GM12878 (cell line): ENCODE measurements at regions not wholly inside any gene's neighbourhood (a gene's known extent, or its start where the extent isn't known, plus 50 kb on each side); places are given as distances from the start of the nearest gene placed in this dataset.

Source experiments
- ATAC-seq: fragments of 200-7000 bp; cut with Tn5 transposase; 3 replicates; pipeline ENCODE4 v1.9.1; 2020; ENCODE audit warnings: mild to moderate bottlenecking, moderate library complexity
- BruUV-seq: library from RNA; stranded (reverse); fragments of 400-500 nt; replicated peaks from 2 replicates; lab custom pipeline; 2021; lab: Mats Ljungman, UMichigan
- CTCF ChIA-PET: fragments of 300-600 bp; sonication (Branson Sonifier 250); formaldehyde crosslinking; extraction: SDS; loops from one replicate; lab custom pipeline; 2021; ENCODE audit warnings: inconsistent platforms; lab: Yijun Ruan, JAX
- POLR2A ChIA-PET: fragments of 350-600 bp; formaldehyde crosslinking; extraction: SDS; loops from one replicate; lab custom pipeline; 2021; ENCODE audit warnings: inconsistent platforms; lab: Charles Lee
- RAD21 ChIA-PET: fragments of 300-600 bp; sonication (Branson Sonifier 250); formaldehyde crosslinking; loops from one replicate; lab custom pipeline; 2023; ENCODE audit warnings: antibody characterized with exemption; ENCODE audit not compliant: unreplicated experiment; lab: Charles Lee
- SMC1A ChIA-PET: fragments of 300-600 bp; sonication (Branson Sonifier 250); formaldehyde crosslinking; loops from one replicate; lab custom pipeline; 2023; ENCODE audit not compliant: unreplicated experiment, uncharacterized antibody; lab: Charles Lee
- DNase-seq: peaks from one replicate; pipeline ENCODE4 v3.0.0-alpha.2; 2011; ENCODE audit warnings: low read depth, low spot score
- FAIRE-seq: peaks from 3 replicates; lab custom pipeline; 2011; peaks lifted over from hg19 to GRCh38; lab: Jason Lieb, UNC
- H2AFZ ChIP-seq: 2 replicates; pipeline ENCODE4 v1.6.0; 2011; ENCODE audit warnings: low read depth, low read length, control low read depth; ENCODE audit not compliant: control insufficient read depth
- H3K27ac ChIP-seq: 2 replicates; pipeline ENCODE4 v1.5.1; 2011; ENCODE audit warnings: control low read depth; ENCODE audit not compliant: control insufficient read depth, insufficient read depth
- H3K27me3 ChIP-seq, 2 experiments: replicated peaks in 1 of 2; 2 replicates each; pipeline versions ENCODE4 v1.6.0 to v1.6.1; 2011; ENCODE audit warnings: low read length in 1 of 2; ENCODE audit not compliant: control insufficient read depth in 2 of 2, insufficient read depth in 2 of 2
- H3K36me3 ChIP-seq, 2 experiments: 2 replicates each; pipeline ENCODE4 v1.5.1; 2011; ENCODE audit warnings: low read length in 1 of 2; ENCODE audit not compliant: control insufficient read depth in 2 of 2, insufficient read depth in 2 of 2
- H3K4me1 ChIP-seq: 2 replicates; pipeline ENCODE4 v1.6.1; 2011; ENCODE audit warnings: mild to moderate bottlenecking, low read length, moderate library complexity, mixed read lengths; ENCODE audit not compliant: control insufficient read depth, insufficient read depth
- H3K4me2 ChIP-seq: 2 replicates; pipeline ENCODE4 v1.6.0; 2011; ENCODE audit warnings: control low read depth; ENCODE audit not compliant: control insufficient read depth, insufficient read depth
- H3K4me3 ChIP-seq: fragments of 200-600 bp; sonication (generic); 2 replicates; pipeline ENCODE4 v1.5.1; 2016
- H3K79me2 ChIP-seq: 2 replicates; pipeline ENCODE4 v1.6.0; 2011; ENCODE audit warnings: low read length; ENCODE audit not compliant: control insufficient read depth, insufficient read depth
- H3K9ac ChIP-seq: 2 replicates; pipeline ENCODE4 v1.8.0; 2011; ENCODE audit warnings: low read length, control low read depth, mixed read lengths; ENCODE audit not compliant: control insufficient read depth, insufficient read depth
- H3K9me3 ChIP-seq: replicated peaks from 3 replicates; pipeline ENCODE4 v1.5.1; 2011; ENCODE audit warnings: mild to moderate bottlenecking, low read length; ENCODE audit not compliant: control insufficient read depth, insufficient read depth
- H4K20me1 ChIP-seq: 2 replicates; pipeline ENCODE4 v1.6.0; 2011; ENCODE audit not compliant: control insufficient read depth, insufficient read depth
- BHLHE40 ChIP-seq, 2 experiments: fragments of 450-650 bp in 1 of 2; IDR thresholded peaks; 2 replicates each; pipeline ENCODE4 v1.6.1; 2011 to 2017; ENCODE audit warnings: low read depth in 2 of 2, borderline replicate concordance in 1 of 2, improper control_type of control experiment in 1 of 2, low read length in 1 of 2, mild to moderate bottlenecking in 1 of 2
- ESRRA ChIP-seq: IDR thresholded peaks from 2 replicates; pipeline ENCODE4 v1.6.1; 2012; ENCODE audit warnings: mild to moderate bottlenecking, low read length, improper control_type of control experiment
- FOXK2 ChIP-seq: fragments of 450-650 bp; IDR thresholded peaks from 2 replicates; pipeline ENCODE4 v1.6.1; 2017; ENCODE audit warnings: mild to moderate bottlenecking, moderate library complexity
- IKZF1 ChIP-seq: fragments of 450-650 bp; conservative IDR thresholded peaks from 2 replicates; pipeline ENCODE4 v1.6.1; 2017; ENCODE audit warnings: antibody characterized with exemption, mild to moderate bottlenecking
- MYB ChIP-seq: fragments of 150-350 bp; IDR thresholded peaks from 2 replicates; pipeline ENCODE4 v1.6.1; 2014; ENCODE audit warnings: mild to moderate bottlenecking, low read depth, low read length, borderline replicate concordance
- PAX5 ChIP-seq: IDR thresholded peaks from 2 replicates; pipeline ENCODE4 v1.6.1; 2011; ENCODE audit warnings: low read depth, low read length, borderline replicate concordance
- POU2F2 ChIP-seq: IDR thresholded peaks from 3 replicates; pipeline ENCODE4 v1.6.1; 2011; ENCODE audit warnings: low read depth, mild to moderate bottlenecking, low read length, borderline replicate concordance
- TBL1XR1 ChIP-seq: IDR thresholded peaks from 2 replicates; pipeline ENCODE4 v1.6.1; 2012; ENCODE audit warnings: low read depth, low read length, improper control_type of control experiment
- TCF12 ChIP-seq: IDR thresholded peaks from 2 replicates; pipeline ENCODE4 v1.6.1; 2011; ENCODE audit warnings: low read depth, mild to moderate bottlenecking, low read length
- ZBED1 ChIP-seq: IDR thresholded peaks from 2 replicates; pipeline ENCODE4 v1.6.1; 2016; ENCODE audit warnings: borderline replicate concordance
- ZNF384 ChIP-seq: IDR thresholded peaks from 2 replicates; pipeline ENCODE4 v1.6.1; 2012; ENCODE audit warnings: low read depth, mild to moderate bottlenecking, low read length, improper control_type of control experiment, borderline replicate concordance
- WGBS: methylation state at CpG from one replicate; pipeline ENCODE4 v1.1.6; 2016; ENCODE audit warnings: low lambda C conversion rate; ENCODE audit not compliant: insufficient replicate concordance, insufficient coverage; ENCODE audit errors: missing lambda C conversion rate; 5-methylcytosine and 5-hydroxymethylcytosine counted together
- in situ Hi-C: fragments of 300-500 bp; cut with MboI; formaldehyde crosslinking; loops from 9 replicates; pipeline ENCODE4 v1.14.3; 2018; ENCODE audit warnings: mixed read lengths
- intact Hi-C: fragments of 100-400 bp; cut with micrococcal nuclease; formaldehyde crosslinking; loops from one replicate; pipeline ENCODE4 v1.14.2; 2022; ENCODE audit not compliant: unreplicated experiment
- TF ChIP-seq, protein P1 (sequence below): fragments of 450-650 bp; formaldehyde crosslinking; IDR thresholded peaks from 2 replicates; pipeline ENCODE4 v1.4.0; 2022; ENCODE audit warnings: mild to moderate bottlenecking, moderate library complexity

DNA sequence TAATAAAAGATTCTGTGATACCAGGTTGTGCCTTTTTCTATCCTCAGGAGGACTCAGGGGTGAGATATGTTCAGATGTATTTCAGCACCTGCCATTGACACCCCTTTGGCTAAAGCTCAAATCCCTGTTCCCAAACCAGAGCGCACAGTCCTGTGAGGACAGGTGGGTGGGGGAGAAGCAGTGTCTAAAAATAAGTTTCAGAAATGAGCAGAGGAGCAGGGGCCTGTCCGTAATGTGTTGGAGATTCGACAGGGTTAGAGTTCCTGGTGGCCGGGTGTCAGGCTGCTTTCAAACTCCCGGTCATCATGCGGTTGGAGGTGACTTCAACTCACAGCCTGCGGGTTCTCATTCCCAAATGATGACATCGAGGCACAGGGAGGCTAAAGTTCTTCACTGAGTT, 211.5 kb downstream of the KLF6 start:
- ChIA-PET POLR2A (no interaction called here), SMC1A (no interaction called here), CTCF (no interaction called here), RAD21 (no interaction called here)
- no peak overlapping the region for H3K4me3 ChIP-seq
- intact Hi-C loops (no loop called here), in situ Hi-C loops (no loop called here)
- no peaks in the 10 kb centered on the region for H3K4me1 ChIP-seq
- no peak for ATAC-seq
- no peaks in the 10 kb centered on the region for H4K20me1 ChIP-seq
- H3K79me2 ChIP-seq, result no peaks in the 10 kb centered on the region
- H3K4me2 ChIP-seq, result no peak overlapping the region
- no TSS peak for BruUV-seq
- H2AFZ ChIP-seq, result no peak overlapping the region
- no peaks in the 10 kb centered on the region for H3K27me3 ChIP-seq
- H3K27ac ChIP-seq, result no peak overlapping the region
- 52% methylated on average over 8 of the region's 8 CpGs for WGBS
- no peaks in the 10 kb centered on the region for H3K9me3 ChIP-seq
- H3K36me3 ChIP-seq, result no peaks in the 10 kb centered on the region
- no peak for FAIRE-seq
- no peak for TF ChIP-seq TBL1XR1
- TF ChIP-seq BHLHE40 (IDR thresholded peaks at IDR 0.05; ENCODE audit: borderline replicate concordance in 1 of 2, low read depth in 2 of 2, low read length in 1 of 2), result no peak
- no peak for TF ChIP-seq MYB
- TF ChIP-seq TCF12, result no peak
- no peak for TF ChIP-seq IKZF1
- no peak for TF ChIP-seq ZNF384
- TF ChIP-seq ZBED1, result no peak
- TF ChIP-seq, all 136 proteins: peak for 0
- no peak for DNase-seq
- no peak overlapping the region for H3K9ac ChIP-seq

DNA sequence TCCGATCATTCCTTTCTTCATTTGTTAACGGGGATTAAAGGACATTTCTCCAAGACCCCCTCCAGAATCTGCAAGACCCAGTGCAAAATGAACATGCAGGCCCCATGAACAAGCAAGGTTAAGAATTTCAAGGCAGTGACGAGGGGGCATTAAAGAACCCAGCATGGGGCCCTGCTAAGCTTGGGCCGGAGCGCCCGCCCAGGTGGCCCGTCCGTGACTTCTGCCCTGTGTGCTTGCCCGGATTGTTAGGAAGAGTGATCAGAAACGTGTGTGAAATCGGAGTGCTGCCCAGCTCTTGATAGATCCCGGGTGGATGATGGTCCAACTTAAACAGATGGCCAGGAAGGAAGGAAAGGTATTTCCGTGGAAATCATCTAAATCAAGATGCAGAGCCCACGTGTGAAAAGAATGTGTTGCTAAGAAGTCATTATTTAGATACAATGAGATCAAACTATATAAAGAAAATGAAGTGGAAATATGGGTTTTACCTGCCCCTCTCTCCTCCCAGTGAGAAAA, 213.6 kb downstream of the KLF6 start:
- Histone ChIP-seq H4K20me1 (no peaks in the 10 kb centered on the region), H3K4me2 (no peak overlapping the region), H3K9me3 (no peaks in the 10 kb centered on the region), H3K36me3 (no peaks in the 10 kb centered on the region), H2AFZ (no peak overlapping the region), H3K27me3 (no peaks in the 10 kb centered on the region), H3K4me3 (no peak overlapping the region), H3K9ac (no peak overlapping the region), H3K79me2 (no peaks in the 10 kb centered on the region), H3K27ac (no peak overlapping the region), H3K4me1 (no peaks in the 10 kb centered on the region)
- intact Hi-C loops, result no loop called here
- SMC1A ChIA-PET, result no interaction called here
- RAD21 ChIA-PET, result no interaction called here
- WGBS, result 58% methylated on average over 14 of the region's 14 CpGs
- ATAC-seq, result no peak
- no peak for FAIRE-seq
- no TSS peak for BruUV-seq
- no peak for DNase-seq
- CTCF ChIA-PET, result no interaction called here
- TF ChIP-seq PAX5 (no peak), ESRRA (no peak), FOXK2 (no peak), POU2F2 (no peak)
- TF ChIP-seq, protein P1, sequence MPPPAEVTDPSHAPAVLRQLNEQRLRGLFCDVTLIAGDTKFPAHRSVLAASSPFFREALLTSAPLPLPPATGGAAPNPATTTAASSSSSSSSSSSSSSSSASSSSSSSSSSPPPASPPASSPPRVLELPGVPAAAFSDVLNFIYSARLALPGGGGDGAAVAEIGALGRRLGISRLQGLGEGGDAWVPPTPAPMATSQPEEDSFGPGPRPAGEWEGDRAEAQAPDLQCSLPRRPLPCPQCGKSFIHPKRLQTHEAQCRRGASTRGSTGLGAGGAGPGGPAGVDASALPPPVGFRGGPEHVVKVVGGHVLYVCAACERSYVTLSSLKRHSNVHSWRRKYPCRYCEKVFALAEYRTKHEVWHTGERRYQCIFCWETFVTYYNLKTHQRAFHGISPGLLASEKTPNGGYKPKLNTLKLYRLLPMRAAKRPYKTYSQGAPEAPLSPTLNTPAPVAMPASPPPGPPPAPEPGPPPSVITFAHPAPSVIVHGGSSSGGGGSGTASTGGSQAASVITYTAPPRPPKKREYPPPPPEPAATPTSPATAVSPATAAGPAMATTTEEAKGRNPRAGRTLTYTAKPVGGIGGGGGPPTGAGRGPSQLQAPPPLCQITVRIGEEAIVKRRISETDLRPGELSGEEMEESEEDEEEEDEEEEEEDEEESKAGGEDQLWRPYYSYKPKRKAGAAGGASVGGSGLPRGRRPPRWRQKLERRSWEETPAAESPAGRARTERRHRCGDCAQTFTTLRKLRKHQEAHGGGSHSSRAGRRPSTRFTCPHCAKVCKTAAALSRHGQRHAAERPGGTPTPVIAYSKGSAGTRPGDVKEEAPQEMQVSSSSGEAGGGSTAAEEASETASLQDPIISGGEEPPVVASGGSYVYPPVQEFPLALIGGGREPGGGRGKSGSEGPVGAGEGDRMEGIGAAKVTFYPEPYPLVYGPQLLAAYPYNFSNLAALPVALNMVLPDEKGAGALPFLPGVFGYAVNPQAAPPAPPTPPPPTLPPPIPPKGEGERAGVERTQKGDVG (CRISPR knock-in tag), result no peak
- POLR2A ChIA-PET, result no interaction called here
- in situ Hi-C loops, result no loop called here
